22Rv1 (cell line): ENCODE measurements at regions not wholly inside any gene's neighbourhood (a gene's known extent, or its start where the extent isn't known, plus 50 kb on each side); places are given as distances from the start of the nearest gene placed in this dataset.
"Not testable (repeated sequence)": the region's sequence is repeated elsewhere in the genome, so short reads cannot be mapped to it uniquely, and the experiment has no call there.

Experiments used
- H3K27ac ChIP-seq: fragments of 450-650 bp; 2 replicates; pipeline ENCODE4 v1.5.1; 2017
- CTCF ChIP-seq: fragments of 450-650 bp; IDR thresholded peaks from 2 replicates; pipeline ENCODE4 v1.5.1; 2017; ENCODE audit warnings: mild to moderate bottlenecking
- ZFX ChIP-seq: fragments of 450-650 bp; IDR thresholded peaks from 2 replicates; pipeline ENCODE4 v1.6.1; 2017; ENCODE audit warnings: antibody characterized with exemption, borderline replicate concordance

- H3K27ac ChIP-seq, result not testable (repeated sequence)
- TF ChIP-seq CTCF, result peak; percentile 18; the same call in 1 of the 2 replicates
Measured at GRCh38 chr4:9695994-9696393, 85.4 kb upstream of the DRD5 start.

- not testable (repeated sequence) for H3K27ac ChIP-seq
Measured at GRCh38 chr4:9696561-9696960, 84.9 kb upstream of the DRD5 start.

GRCh38 chr4:9702019-9702418 lies 79.4 kb upstream of the DRD5 start:
- not testable (repeated sequence) for H3K27ac ChIP-seq

GRCh38 chr4:9702696-9703095 lies 78.7 kb upstream of the DRD5 start:
- not testable (repeated sequence) for H3K27ac ChIP-seq

GRCh38 chr4:9703391-9703790 lies 78.0 kb upstream of the DRD5 start:
- TF ChIP-seq CTCF (peak; percentile 65), ZFX (no peak)
- H3K27ac ChIP-seq, result no peak overlapping the region

GRCh38 chr4:9704126-9704525 lies 77.3 kb upstream of the DRD5 start:
- not testable (repeated sequence) for H3K27ac ChIP-seq

GRCh38 chr4:9704551-9705332 lies 76.7 kb upstream of the DRD5 start:
- H3K27ac ChIP-seq, result no peak overlapping the region
- no peak for TF ChIP-seq ZFX
- TF ChIP-seq CTCF, result no peak

GRCh38 chr4:9707281-9707680 lies 74.2 kb upstream of the DRD5 start:
- not testable (repeated sequence) for H3K27ac ChIP-seq

- not testable (repeated sequence) for H3K27ac ChIP-seq
Measured at GRCh38 chr4:9707936-9708335, 73.5 kb upstream of the DRD5 start.

- no peak for TF ChIP-seq CTCF
- no peak overlapping the region for H3K27ac ChIP-seq
Measured at GRCh38 chr4:9709724-9710123, 71.7 kb upstream of the DRD5 start.

GRCh38 chr4:9715271-9715670 lies 66.2 kb upstream of the DRD5 start:
- not testable (repeated sequence) for H3K27ac ChIP-seq
